ENCODE measurements at regions not wholly inside any gene's neighbourhood (a gene's known extent, or its start where the extent isn't known, plus 50 kb on each side); places are given as distances from the start of the nearest gene placed in this dataset.
"Not testable (repeated sequence)": the region's sequence is repeated elsewhere in the genome, so short reads cannot be mapped to it uniquely, and the experiment has no call there.

- ATAC-seq = no peak
- no peak for DNase-seq
Measured at GRCh38 chr10:128579280-128579865, 453.1 kb upstream of the MKI67 start.

- DNase-seq (no peak), ATAC-seq (no peak)
Measured at GRCh38 chr10:128579901-128580300, 453.7 kb upstream of the MKI67 start.

- not testable (repeated sequence) for ATAC-seq, DNase-seq
Measured at GRCh38 chr10:128583125-128583524, 456.9 kb upstream of the MKI67 start.

DNA sequence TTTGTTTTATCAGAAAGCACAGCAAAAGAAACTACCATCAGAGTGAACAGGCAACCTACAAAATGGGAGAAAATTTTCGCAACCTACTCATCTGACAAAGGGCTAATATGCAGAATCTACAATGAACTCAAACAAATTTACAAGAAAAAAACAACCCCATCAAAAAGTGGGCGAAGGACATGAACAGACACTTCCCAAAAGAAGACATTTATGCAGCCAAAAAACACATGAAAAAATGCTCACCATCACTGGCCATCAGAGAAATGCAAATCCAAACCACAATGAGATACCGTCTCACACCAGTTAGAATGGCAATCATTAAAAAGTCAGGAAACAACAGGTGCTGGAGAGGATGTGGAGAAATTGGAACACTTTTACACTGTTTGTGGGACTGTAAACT, 460.4 kb upstream of the MKI67 start:
- not testable (repeated sequence) for DNase-seq, ATAC-seq

DNA sequence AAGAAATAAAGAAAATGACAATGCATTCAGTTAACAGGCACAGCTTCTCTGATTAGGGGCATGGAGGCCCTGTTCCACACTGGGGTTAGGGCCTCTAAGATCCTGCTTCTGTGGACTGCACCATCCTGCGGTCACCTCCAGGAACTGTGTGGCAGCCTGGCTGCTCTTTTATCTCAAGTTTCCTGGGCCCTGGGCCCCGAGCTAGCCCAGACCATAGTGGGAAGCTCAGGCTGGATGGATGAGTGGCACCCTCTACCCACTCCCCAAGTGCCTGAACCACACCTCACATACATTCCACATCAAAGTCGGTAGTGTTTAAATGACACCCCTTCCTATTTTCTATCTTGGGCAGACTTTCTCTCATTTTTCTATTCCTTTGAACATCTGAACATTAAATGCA, 461.5 kb upstream of the MKI67 start:
- ATAC-seq = no peak
- no peak for DNase-seq

DNA sequence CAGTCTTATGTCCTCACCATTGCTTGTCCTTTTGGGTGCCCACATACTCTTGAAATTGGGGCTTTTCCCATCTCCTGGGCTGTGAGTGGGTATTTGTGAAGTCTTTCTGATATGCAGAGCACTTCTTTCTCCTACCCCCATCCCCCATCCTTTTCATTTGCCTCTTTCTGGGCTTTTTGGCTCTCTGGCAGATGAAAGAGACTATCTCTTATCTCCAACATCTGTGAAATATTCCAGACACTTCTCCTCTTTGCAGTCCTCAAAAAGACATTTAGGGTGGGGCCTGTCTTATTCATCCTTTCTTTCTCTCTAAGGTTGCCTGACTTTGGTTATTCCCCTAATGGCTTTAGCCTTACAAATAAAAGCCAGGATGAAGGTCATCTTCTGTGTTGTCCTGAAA, 462.2 kb upstream of the MKI67 start:
- ATAC-seq = no peak

DNA sequence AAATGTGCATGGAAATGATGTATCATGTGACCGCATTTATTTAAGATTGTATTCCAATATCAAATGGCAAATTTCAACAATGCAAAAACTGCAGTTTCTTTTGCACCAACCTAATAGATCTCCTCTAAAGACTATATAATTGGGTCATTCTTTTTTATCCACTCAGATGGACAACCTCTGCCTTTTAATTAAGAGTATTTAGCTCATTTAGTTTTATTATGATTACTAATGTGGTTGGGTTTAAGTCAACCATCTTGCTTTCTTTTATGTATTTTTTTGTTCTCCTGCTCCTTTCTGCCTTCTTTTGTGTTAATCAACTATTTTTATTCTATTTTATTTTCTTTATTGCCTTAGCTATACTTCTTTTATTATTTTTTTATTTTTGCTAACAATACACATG, 468.5 kb upstream of the MKI67 start:
- DNase-seq = no peak
- ATAC-seq = no peak

More for the DNA sequence above, 462.2 kb upstream of the MKI67 start:
- no peak for DNase-seq

- DNase-seq (no peak), ATAC-seq (no peak)
Measured at GRCh38 chr10:128596906-128597305, 470.7 kb upstream of the MKI67 start.

- DNase-seq (no peak), ATAC-seq (no peak)
Measured at GRCh38 chr10:128599030-128599429, 472.8 kb upstream of the MKI67 start.

DNA sequence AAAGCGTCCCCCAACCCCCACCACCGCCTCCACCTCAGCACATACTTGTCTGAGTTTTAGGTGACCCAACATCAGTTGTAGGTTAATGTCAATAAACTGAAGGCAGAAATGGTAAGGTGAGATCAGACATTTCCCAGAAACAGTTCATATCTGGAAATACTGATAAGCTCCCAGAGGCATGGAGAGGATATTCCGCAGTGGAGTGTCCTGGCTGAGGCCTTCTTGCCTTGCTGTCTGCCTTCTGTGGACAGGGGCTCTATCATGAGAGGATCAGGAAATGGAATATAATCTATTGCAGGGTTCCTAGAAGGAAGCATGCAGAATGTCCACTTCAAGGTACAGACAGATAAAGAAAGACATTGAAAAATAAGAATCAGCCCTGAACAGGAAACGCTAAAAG, 473.3 kb upstream of the MKI67 start:
- DNase-seq (no peak), ATAC-seq (no peak)

DNA sequence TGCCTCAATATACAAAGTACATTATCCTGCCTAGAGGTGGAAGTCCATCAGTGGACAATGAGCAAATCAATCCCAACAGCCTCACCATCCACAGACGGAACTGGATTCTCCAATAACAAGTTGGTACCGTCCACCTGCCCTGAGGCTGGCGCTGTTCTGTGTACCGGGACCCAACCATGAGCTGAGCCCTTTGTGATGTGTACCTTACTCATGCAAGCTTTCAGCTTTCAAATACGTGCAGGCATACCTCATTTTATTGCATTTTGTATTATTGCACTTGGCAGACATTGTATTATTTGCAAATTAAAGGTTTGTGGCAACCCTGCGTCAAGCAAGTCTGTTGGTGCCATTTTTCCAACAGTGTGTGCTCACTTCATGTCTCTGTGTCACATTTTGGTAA, 476.0 kb upstream of the MKI67 start:
- DNase-seq (no peak), ATAC-seq (no peak)

- ATAC-seq = no peak
- no peak for DNase-seq
Measured at GRCh38 chr10:128604025-128604424, 477.8 kb upstream of the MKI67 start.

- DNase-seq (no peak), ATAC-seq (no peak)
Measured at GRCh38 chr10:128605180-128605579, 479.0 kb upstream of the MKI67 start.

GRCh38 chr10:128606055-128606454, 479.8 kb upstream of the MKI67 start:
- ATAC-seq = no peak
- DNase-seq = no peak

DNA sequence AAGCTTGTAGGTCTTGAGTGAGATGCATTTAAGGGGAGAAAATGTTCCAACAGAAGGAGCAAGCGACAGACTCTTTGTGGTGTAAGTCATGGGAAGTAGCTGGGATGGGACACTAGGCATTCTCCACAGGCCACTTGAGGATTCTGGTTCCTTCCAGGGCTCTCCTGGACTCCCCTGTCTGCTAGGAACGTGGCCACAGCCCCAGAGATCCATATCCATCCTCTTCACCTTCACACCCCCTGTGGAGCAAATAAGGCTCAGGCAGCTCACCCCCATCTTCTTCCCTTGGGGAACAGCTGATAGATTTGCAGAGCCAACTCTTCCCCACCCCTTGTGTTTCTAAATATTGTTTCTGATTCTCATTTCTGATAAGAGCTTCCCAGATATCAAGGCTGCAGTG, 482.6 kb upstream of the MKI67 start:
- no peak for ATAC-seq
- no peak for DNase-seq

DNA sequence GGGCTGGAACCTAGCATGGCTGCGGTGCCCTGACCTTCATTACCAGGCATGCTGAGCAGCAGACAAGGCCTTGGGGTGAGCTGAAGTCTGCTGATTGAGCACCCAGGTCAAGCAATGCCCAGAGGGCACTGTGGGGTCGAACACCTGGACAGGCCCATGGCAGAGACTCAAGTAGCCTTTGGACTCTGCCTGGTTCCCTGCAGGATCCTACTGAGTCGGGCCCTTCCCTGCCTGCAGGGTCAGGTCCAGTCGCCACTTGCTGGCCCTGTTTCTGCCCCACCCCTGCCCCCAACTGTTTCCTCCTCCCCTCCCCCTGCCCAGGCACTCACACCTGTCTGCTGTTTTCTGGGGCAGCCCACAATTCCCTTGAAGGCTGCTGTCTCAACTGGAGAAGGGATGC, 483.2 kb upstream of the MKI67 start:
- DNase-seq (no peak), ATAC-seq (no peak)

- no peak for DNase-seq
Measured at GRCh38 chr10:128610113-128610512, 483.9 kb upstream of the MKI67 start.

DNA sequence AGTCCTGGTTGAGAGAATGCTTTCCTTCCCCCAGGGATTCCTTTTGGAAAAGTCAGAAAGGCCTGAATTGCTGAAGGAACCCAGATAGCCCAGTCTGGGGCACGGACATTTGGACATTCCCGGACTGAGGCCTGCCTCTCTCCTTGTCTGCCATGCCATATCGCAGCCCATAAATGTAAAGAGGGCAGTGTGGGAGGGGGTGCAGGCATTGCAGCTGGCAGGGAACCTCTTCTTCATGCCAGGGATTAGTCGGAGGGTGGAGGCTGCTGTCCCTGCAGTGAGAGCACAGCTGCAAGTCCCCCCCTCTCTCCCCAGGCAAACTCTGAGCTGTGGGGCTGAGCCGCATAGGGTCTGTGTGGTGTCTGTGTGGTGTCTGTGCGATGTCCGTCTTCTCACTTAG, 486.0 kb upstream of the MKI67 start:
- ATAC-seq = no peak

More at GRCh38 chr10:128610113-128610512, 483.9 kb upstream of the MKI67 start:
- ATAC-seq = no peak

DNA sequence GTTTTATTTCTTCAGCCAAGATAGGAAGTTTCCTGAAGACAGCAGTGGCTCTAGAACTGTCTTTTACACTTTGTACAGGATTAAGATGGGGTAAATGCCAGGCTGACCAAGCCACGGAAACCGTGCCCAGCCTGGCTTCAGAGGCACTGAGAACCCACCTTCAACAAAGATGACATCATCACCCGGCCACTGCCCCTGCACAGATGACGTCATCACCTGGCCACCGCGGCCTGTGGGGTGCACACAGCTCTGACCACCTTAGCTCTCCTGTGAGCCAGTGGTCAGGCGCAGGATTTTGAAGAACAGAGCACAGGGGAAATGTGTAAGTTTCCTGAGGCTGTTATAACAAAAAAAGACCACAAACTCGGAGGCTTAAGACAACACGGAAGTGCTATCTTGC, 486.4 kb upstream of the MKI67 start:
- DNase-seq = no peak
- ATAC-seq = no peak

More for the DNA sequence above, 486.0 kb upstream of the MKI67 start:
- no peak for DNase-seq

DNA sequence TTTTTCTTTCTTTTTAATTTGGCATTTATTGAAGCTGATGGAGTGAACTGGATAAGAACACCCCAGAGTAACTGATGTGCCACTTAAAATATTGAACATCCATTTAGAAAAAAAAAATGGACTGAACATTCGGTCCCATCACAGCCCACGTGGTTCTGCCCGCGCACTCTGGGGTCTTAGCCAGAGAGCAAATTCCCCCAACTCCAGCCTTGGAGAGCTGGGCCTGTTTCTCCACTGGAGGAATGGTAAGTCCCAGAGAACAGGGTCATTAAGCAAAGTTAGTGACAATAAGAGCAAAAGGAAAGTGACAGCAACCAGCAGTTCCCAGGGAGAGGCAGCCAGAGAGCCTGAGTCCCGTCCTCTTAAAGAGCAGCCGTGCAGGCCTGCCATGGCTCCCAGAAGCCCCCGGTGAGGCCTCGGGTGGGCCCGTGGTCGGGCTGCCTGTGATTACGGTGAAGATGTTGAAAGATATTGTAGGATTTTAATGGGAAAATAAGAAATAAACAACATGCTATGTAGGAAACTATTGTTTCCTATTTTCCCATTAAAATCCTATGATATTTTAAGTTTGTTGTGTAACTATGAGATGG, 487.9 kb upstream of the MKI67 start:
- no peak for DNase-seq

DNA sequence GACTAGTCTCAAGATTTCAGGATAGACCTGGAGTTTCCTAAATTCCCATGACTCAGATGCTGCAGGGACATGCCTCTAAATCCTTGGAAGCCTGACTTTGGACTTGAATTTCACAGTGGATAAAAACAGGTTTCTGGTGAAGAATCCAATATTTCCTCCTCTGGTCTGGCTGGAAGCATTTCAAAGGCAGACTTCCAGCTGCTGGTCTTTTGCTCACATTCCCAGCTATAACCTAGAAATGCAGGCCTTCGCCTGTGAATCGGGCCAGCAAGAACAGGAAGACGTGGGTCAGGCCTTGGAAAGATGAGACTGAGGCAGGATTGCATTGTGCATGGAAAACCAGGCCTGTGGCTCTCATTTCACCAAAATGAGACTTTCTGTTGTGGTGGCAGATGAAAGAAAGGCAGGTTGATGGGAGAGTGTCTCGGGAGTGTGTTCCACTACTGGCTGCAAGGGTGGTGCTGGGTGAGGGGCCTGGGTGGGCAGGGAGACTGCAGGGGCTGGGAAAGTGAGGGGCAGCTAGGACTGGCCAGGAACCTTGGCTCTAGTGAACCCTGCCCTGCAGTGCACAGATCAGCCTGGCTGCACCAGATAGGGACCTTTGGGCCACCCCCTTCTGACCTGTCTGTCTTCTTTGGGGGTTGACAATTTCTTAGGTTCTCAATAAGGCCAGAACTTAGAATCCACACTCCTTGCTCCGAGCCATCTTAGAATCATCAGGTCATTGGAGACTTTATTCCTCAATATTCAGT, 488.8 kb upstream of the MKI67 start:
- ATAC-seq (no peak), DNase-seq (no peak)

More for the DNA sequence above, 487.9 kb upstream of the MKI67 start:
- no peak for ATAC-seq

DNA sequence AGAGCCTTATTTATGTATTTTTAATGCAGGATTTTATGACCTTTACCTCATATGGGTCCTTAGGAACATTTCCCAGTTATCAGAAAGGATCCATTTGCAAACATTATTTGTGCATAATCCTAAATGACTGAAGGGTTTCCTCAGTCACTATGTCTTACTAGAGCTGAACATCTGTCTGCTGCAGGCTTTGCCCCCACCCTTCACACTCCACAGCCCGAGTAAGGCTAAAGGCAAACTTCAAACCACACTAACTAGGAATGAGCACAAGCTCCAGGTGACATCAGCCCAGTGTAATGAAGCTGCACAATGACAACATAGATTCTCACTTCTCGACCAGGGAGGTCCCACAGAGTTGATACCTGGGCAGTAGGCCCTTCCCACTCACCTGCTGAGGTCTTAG, 491.3 kb upstream of the MKI67 start:
- no peak for ATAC-seq
- DNase-seq = no peak

DNA sequence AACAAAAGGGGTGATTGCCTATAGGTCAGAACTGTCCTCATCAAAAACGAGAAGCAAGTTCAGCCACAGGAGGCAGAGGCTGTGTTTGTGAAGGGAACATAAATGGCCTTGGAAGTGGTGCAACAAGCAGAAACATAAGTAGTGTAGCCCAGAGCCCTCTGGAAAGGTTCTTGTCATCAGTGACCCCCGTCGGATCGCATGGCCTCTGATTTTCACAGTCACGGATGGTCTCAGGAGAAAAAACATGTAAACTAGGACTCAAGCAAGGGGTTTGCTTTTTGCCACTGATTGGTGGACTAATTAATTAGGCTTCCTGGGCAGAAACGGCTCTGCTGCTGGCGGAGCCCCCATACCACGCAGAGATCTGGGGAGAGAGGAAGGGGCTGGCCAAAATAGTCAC, 496.5 kb upstream of the MKI67 start:
- DNase-seq (no peak), ATAC-seq (no peak)

DNA sequence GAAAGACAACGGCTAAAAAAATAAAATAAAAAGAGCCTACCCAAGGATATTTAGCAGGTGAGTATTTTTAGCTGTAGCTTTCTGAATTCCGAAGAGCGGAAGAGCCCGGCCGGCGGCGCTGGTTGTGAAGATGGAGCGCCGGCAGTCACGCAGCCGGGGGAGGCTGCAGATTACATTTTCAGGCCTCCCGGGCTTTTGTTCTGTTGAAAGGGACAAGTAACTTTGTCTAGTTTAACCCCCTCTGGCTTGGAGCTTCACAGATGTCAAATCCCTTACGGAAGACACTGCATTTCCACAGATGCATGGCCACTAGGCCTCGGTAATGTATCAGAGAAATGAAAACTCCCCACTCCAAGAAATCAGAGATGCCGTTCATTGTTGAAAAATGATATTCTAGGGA, 497.6 kb upstream of the MKI67 start:
- ATAC-seq (no peak), DNase-seq (no peak)

Data from stimulated activated naive CD8-positive, alpha-beta T cell treated with anti-CD3 and anti-CD28 coated beads, Interleukin-15, Interleukin-2, amounts not matched to agents 100 U/mL and 50 U/mL, for 24 hours (primary cell).